GM21526 (cell line): ENCODE measurements at regions not wholly inside any gene's neighbourhood (a gene's known extent, or its start where the extent isn't known, plus 50 kb on each side); places are given as distances from the start of the nearest gene placed in this dataset.

Experiments used
- ATAC-seq: cut with Tn5 transposase; IDR thresholded peaks from one replicate; pipeline ENCODE4 v1.9.1; 2021; ENCODE audit warnings: moderate library complexity; ENCODE audit not compliant: unreplicated experiment, low FRiP score

GRCh38 chr3:117117188-117117936 is 407.8 kb downstream of the TUSC7 start:
- no peak for ATAC-seq

- ATAC-seq: no peak
Measured at GRCh38 chr3:117118604-117119003, 409.0 kb downstream of the TUSC7 start.

- ATAC-seq: no peak
Measured at GRCh38 chr3:117120014-117120413, 410.4 kb downstream of the TUSC7 start.

- no peak for ATAC-seq
Measured at GRCh38 chr3:117122609-117123008, 413.0 kb downstream of the TUSC7 start.

GRCh38 chr3:117126460-117126859 is 416.9 kb downstream of the TUSC7 start:
- ATAC-seq: no peak

DNA sequence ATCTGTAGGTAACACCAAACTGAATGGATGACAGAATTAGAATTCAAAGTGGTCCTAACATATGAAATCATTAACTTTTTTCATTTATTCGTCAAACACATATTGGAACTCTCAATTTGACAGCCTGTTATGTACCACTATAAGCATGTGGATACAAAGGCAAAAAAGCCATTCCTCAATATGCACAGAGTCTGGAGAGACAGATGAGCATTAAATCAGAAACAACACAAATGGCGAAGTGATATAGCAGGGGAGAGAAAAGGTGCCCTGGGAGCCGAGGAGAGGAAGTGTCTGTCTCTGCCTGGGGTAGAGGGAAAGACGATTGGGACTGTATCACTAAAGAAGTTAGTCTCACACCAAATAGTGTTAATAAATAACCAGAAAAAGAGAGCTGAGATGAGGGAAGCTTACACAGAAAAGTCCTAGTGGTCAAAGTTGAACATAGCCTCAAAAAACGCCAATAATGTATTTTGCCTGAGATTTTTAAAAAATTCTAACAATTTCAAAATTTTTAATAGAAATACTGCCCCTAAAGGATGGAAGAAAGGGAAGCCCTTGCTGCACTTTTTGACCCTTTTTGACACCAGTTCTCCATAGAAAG is 417.5 kb downstream of the TUSC7 start:
- ATAC-seq: no peak

DNA sequence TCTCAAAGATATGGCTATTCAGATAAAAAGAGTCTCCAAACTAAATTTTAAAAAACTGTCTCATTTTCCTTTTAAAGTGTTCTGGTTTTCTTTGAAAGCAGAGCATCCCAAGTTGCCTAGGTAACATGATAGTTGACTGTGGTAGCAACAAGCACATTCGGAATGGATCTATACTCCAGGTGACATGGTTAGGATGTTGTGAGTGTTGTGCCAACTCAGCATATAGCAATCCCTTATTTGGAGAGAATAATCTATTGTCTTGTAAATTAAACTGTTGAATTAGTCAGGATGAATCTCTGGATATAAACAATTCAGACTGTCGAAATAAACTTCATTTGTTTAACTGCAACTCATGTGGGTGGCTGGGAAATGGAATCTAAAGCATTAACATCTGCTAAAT is 418.6 kb downstream of the TUSC7 start:
- no peak for ATAC-seq

GRCh38 chr3:117128872-117129271 is 419.3 kb downstream of the TUSC7 start:
- ATAC-seq: no peak

- no peak for ATAC-seq
Measured at GRCh38 chr3:117129516-117129915, 419.9 kb downstream of the TUSC7 start.

- no peak for ATAC-seq
Measured at GRCh38 chr3:117130222-117130621, 420.6 kb downstream of the TUSC7 start.

DNA sequence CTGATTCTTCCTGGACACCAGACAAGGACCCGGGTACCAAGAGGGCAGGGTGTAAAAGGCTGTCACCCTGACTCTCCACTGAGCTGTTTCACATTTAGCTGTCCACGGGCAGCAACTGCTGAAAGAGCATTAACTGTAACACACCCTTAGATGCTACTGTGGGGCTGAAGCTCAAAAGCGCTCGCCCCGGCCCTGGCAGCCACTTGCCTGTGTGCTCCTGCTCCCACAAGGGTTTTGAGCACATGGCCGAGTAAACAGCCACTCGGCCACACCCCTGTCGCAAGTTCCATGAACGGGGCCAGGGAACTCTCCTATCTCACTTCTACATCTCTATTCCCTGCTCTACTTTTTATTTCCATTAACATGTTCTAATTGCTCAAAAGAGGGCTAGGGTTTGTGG is 421.7 kb downstream of the TUSC7 start:
- no peak for ATAC-seq

GRCh38 chr3:117133066-117133465 is 423.5 kb downstream of the TUSC7 start:
- no peak for ATAC-seq

DNA sequence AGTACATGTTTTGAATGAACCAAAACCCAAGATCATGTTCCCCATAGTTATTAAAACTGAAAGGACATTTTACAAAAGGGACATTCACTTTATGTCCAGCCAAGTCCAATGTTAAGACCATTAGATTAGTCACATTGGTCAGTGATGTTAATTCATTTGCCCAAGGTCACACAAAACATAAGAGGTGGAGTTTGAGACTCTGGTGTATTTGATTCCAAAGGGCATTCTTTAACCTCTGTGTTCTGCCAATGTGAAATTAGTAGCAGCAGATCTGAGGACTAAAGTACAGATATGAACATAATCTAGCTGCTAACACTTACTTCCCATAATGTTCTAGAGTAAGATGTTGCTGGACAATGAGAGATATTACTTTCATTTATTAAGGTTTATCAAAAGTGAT is 425.6 kb downstream of the TUSC7 start:
- ATAC-seq: no peak

DNA sequence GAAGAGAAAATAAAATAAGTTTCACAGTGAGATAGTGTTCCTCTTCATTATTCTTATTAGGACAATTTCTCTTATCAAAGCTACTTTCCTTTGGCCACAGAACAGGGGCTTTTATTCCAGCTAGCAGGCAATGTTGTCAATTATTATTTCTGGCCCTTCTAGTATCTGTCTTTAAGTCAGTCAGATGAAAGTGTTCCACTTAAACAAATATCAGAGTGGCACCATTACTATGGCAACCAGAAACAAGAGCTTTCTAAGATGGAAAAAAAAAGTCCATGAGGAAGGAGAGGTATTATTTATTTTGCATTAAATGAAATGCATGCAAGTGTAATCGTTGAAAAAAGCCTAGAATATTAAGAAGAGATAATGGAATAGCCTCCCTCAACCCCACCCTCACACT is 426.4 kb downstream of the TUSC7 start:
- ATAC-seq: no peak

DNA sequence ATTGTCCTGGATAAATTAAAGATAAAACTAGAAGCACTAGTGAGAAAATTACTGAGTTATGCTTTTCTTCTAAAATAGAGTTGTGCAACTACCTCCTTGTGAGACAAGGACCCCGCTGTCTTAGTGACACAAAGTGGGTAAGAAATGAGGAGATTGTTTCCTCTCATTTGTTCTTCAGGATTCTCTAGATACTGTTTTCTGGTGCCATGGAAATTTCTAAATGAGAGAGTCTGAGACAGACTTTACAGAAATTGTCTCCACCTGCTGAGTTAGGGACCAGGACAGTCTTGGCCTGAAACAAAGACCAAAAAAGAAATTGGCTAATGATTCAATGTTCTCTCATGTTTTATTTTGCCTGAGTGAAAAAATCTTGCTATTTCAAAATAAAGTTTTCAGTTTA is 427.5 kb downstream of the TUSC7 start:
- ATAC-seq: no peak

DNA sequence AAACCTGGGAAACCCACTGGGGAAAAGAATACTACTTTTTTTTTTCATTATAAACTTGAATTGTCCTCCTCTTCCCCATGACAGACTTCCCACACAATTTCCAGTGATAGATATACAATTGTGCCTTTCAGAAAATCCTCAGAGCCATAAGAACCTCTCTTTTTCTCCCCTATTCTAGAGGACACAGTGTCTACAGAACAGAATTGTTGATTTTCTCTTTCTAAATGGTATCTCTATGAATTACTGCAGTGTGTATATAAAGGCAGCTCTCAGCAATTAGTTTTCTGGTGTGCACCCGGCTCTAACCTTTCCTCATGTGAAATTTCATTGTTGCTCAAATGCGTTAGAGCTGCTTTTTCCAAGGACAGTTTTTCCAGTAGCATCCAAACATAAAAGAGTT is 430.1 kb downstream of the TUSC7 start:
- ATAC-seq: no peak

GRCh38 chr3:117141812-117142211 is 432.2 kb downstream of the TUSC7 start:
- no peak for ATAC-seq

DNA sequence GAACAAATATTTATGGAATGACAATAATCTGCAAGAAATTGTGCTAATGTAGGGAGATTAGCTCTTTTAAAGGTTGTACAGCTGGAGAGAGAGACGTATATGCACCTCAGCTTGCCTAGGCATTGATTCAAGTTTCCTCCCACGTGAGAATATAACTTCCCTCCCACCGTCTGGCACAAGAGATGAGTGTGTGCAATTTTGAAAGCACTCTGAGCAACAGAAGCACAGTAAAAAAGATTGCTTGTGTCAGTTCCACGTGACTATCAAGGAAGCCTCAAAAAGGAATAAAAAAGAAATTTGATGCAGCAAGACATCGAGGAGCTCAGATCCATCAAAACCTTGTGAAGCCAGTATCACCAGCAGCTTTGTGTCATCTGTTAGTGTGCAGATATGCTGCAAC is 435.3 kb downstream of the TUSC7 start:
- ATAC-seq: no peak

DNA sequence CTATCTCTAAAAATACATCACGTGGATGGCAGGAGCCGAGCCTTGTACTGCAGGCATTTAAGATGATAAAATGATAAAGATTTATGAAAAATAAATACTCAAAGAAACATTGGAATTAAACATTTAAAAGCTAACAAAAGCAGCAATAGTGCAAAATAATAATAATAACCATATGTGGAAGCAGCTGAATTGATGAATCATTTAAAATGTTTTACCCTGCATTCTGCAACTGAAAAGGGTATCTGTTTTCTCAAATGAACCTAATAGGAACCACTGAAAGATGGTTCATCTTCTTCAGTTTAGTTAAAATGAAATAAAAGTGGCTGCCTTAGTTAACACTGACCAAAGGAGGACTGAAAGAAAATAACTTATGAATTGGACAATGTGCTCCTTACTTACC is 436.1 kb downstream of the TUSC7 start:
- no peak for ATAC-seq

GRCh38 chr3:117146571-117146970 is 437.0 kb downstream of the TUSC7 start:
- ATAC-seq: no peak

DNA sequence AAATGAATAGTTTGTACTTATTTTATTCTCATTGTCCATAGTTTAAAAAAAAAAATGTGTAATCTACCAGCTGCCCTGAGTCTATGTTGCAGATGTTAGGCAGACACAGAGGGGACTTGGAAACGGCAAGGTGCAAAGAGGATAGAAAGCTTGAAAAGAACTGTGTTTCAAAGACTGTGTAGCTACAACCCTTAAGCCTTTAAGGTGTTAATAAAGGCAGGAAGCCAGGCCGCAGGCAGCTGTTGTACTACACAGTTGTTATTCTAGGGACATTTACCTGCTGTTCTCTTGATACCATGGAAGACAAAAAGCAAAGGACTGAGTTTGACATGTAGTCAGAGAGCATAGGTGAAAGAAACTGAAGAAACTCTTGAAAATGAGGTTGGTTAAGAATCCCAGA is 440.0 kb downstream of the TUSC7 start:
- ATAC-seq: no peak

- no peak for ATAC-seq
Measured at GRCh38 chr3:117150628-117151027, 441.0 kb downstream of the TUSC7 start.
